ENCODE measurements at regions not wholly inside any gene's neighbourhood (a gene's known extent, or its start where the extent isn't known, plus 50 kb on each side); places are given as distances from the start of the nearest gene placed in this dataset.
"Not testable (repeated sequence)": the region's sequence is repeated elsewhere in the genome, so short reads cannot be mapped to it uniquely, and the experiment has no call there.

- no peak for DNase-seq (ENCODE audit: low read depth in 3 of 3)
Observed at GRCh38 chr12:91675401-91675800, 470.2 kb downstream of the BTG1 start.

- DNase-seq (ENCODE audit: low read depth in 3 of 3): no peak
Observed at GRCh38 chr12:91672130-91672529, 473.5 kb downstream of the BTG1 start.

- no peak for DNase-seq (ENCODE audit: low read depth in 3 of 3)
Observed at GRCh38 chr12:91667694-91668093, 478.0 kb downstream of the BTG1 start.

GRCh38 chr12:91663744-91664143 lies 481.1 kb upstream of the DCN start:
- DNase-seq (ENCODE audit: low read depth in 3 of 3): no peak

GRCh38 chr12:91663310-91663709 lies 480.7 kb upstream of the DCN start:
- no peak for DNase-seq (ENCODE audit: low read depth in 3 of 3)

- DNase-seq (ENCODE audit: low read depth in 3 of 3): no peak
Observed at GRCh38 chr12:91662021-91662420, 479.4 kb upstream of the DCN start.

- DNase-seq (ENCODE audit: low read depth in 3 of 3): no peak
Observed at GRCh38 chr12:91657032-91657431, 474.4 kb upstream of the DCN start.

GRCh38 chr12:91655966-91656365 lies 473.3 kb upstream of the DCN start:
- no peak for DNase-seq (ENCODE audit: low read depth in 3 of 3)

- no peak for DNase-seq (ENCODE audit: low read depth in 3 of 3)
Observed at GRCh38 chr12:91654087-91654486, 471.5 kb upstream of the DCN start.

GRCh38 chr12:91651728-91652127 lies 469.1 kb upstream of the DCN start:
- no peak for DNase-seq (ENCODE audit: low read depth in 3 of 3)

GRCh38 chr12:91643763-91644162 lies 461.1 kb upstream of the DCN start:
- DNase-seq (ENCODE audit: low read depth in 3 of 3): no peak

- DNase-seq (ENCODE audit: low read depth in 3 of 3): no peak
Observed at GRCh38 chr12:91640021-91640420, 457.4 kb upstream of the DCN start.

- no peak for DNase-seq (ENCODE audit: low read depth in 3 of 3)
Observed at GRCh38 chr12:91639327-91639726, 456.7 kb upstream of the DCN start.

GRCh38 chr12:91637789-91638624 lies 455.4 kb upstream of the DCN start:
- no peak for DNase-seq (ENCODE audit: low read depth in 3 of 3)

GRCh38 chr12:91636721-91637120 lies 454.1 kb upstream of the DCN start:
- no peak for DNase-seq (ENCODE audit: low read depth in 3 of 3)

GRCh38 chr12:91634386-91634713 lies 451.7 kb upstream of the DCN start:
- DNase-seq (ENCODE audit: low read depth in 3 of 3): not testable (repeated sequence)

GRCh38 chr12:91633734-91634357 lies 451.2 kb upstream of the DCN start:
- DNase-seq (ENCODE audit: low read depth in 3 of 3): no peak

- no peak for DNase-seq (ENCODE audit: low read depth in 3 of 3)
Observed at GRCh38 chr12:91633206-91633605, 450.6 kb upstream of the DCN start.

GRCh38 chr12:91632042-91632786 lies 449.6 kb upstream of the DCN start:
- no peak for DNase-seq (ENCODE audit: low read depth in 3 of 3)

GRCh38 chr12:91630596-91631293 lies 448.1 kb upstream of the DCN start:
- DNase-seq (ENCODE audit: low read depth in 3 of 3): no peak

- no peak for DNase-seq (ENCODE audit: low read depth in 3 of 3)
Observed at GRCh38 chr12:91630083-91630482, 447.5 kb upstream of the DCN start.

- DNase-seq (ENCODE audit: low read depth in 3 of 3): no peak
Observed at GRCh38 chr12:91629440-91629839, 446.8 kb upstream of the DCN start.
